A549 (cell line): ENCODE measurements at regions not wholly inside any gene's neighbourhood (a gene's known extent, or its start where the extent isn't known, plus 50 kb on each side); places are given as distances from the start of the nearest gene placed in this dataset.

Experiments
- CBX2 ChIP-seq: fragments of 200-600 bp; sonication (generic); IDR thresholded peaks from 2 replicates; pipeline ENCODE4 v1.6.1; 2016; ENCODE audit warnings: low read depth, mild to moderate bottlenecking, borderline replicate concordance
- CHD2 ChIP-seq: fragments of 150-350 bp; IDR thresholded peaks from 2 replicates; pipeline ENCODE4 v1.6.1; 2014; ENCODE audit warnings: low read length; ENCODE audit not compliant: partially characterized antibody
- CHD4 ChIP-seq: fragments of 200-600 bp; sonication (generic); IDR thresholded peaks from 2 replicates; pipeline ENCODE4 v1.6.1; 2016; ENCODE audit warnings: antibody characterized with exemption, mild to moderate bottlenecking, borderline replicate concordance
- ESRRA ChIP-seq: fragments of 150-350 bp; IDR thresholded peaks from 2 replicates; pipeline ENCODE4 v1.6.1; 2014; ENCODE audit warnings: mild to moderate bottlenecking, low read length, borderline replicate concordance
- MAFK ChIP-seq: fragments of 450-650 bp; IDR thresholded peaks from 2 replicates; pipeline ENCODE4 v1.6.1; 2014; ENCODE audit not compliant: partially characterized antibody
- POLR2A ChIP-seq: IDR thresholded peaks from 2 replicates; pipeline ENCODE4 v1.6.1; 2012; ENCODE audit warnings: mild to moderate bottlenecking, low read length
- RFX5 ChIP-seq: fragments of 450-650 bp; IDR thresholded peaks from 2 replicates; pipeline ENCODE4 v1.7.1; 2014; ENCODE audit warnings: antibody characterized with exemption, mild to moderate bottlenecking, moderate library complexity
- SMC3 ChIP-seq: fragments of >200 bp; sonication (Bioruptor Twin); formaldehyde crosslinking; IDR thresholded peaks from 3 replicates; pipeline ENCODE4 v1.6.1; 2018; ENCODE audit warnings: inconsistent platforms
- SREBF2 ChIP-seq: fragments of 450-650 bp; IDR thresholded peaks from 2 replicates; pipeline ENCODE4 v1.6.1; 2014; ENCODE audit warnings: mild to moderate bottlenecking, moderate library complexity
- ZNF302 ChIP-seq: fragments of 250-450 bp; sonication (Bioruptor Pico); IDR thresholded peaks from 2 replicates; pipeline ENCODE4 v1.9.0; 2021; ENCODE audit warnings: inconsistent platforms, mild to moderate bottlenecking, moderate library complexity
- TF ChIP-seq, protein P1 (sequence below): fragments of 200-600 bp; sonication (generic); IDR thresholded peaks from 2 replicates; pipeline ENCODE4 v1.6.1; 2016; ENCODE audit warnings: antibody characterized with exemption, mild to moderate bottlenecking, moderate library complexity
- TF ChIP-seq, protein P2 (sequence below): fragments of 450-650 bp; IDR thresholded peaks from 2 replicates; pipeline ENCODE4 v1.6.1; 2014; ENCODE audit warnings: antibody characterized with exemption
- TF ChIP-seq, protein P3 (sequence below): fragments of >200 bp; sonication (Bioruptor Twin); formaldehyde crosslinking; IDR thresholded peaks from 3 replicates; pipeline ENCODE4 v1.5.1; 2016
- TF ChIP-seq, protein P4 (sequence below): IDR thresholded peaks from 2 replicates; pipeline ENCODE4 v1.6.1; 2012

DNA sequence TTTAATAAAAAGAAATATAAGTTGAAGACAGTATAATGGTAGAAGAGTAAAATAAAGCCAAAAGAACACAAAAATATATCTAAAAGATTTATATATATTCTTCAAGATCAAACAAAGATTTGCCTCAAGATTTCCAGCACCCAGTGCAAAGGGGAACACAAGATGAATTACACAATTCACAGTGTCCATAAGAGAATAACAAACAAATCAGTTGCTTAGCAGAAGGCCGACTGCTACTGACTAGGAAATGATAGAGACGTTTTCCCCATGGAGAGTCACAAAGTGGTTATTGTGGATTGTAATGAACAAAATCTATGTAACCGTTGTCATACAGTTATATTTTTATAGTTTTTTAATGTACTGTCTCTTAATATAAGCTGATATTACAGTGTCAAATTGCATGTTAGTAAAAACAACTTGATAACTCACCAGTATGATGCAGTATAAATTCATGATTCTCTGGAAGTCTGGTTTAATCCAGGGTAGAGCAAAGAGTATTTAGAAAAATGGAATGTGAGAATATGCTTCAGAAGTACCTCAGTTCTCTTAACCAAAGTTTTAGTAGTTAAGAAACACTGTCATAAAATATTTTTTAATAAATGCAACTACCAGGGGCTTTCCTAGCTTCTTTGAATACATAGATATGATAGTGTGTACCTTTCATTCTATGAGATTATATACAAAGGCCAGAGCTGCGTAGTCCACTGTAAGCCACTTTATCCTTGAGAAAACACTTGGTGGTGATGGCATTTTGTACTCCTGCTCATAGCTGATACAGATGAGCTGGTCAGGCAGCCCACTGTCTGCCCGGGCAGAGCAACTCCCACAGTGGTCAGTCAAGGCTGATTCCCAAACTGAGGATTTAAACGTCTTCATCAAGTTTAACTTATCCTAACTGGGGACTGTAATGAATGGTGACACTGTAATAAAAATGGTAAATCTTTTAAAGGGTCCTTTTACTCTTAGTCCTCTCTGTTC, 180.5 kb upstream of the DTNA start:
- TF ChIP-seq CBX2 = no peak
- TF ChIP-seq, protein P1, sequence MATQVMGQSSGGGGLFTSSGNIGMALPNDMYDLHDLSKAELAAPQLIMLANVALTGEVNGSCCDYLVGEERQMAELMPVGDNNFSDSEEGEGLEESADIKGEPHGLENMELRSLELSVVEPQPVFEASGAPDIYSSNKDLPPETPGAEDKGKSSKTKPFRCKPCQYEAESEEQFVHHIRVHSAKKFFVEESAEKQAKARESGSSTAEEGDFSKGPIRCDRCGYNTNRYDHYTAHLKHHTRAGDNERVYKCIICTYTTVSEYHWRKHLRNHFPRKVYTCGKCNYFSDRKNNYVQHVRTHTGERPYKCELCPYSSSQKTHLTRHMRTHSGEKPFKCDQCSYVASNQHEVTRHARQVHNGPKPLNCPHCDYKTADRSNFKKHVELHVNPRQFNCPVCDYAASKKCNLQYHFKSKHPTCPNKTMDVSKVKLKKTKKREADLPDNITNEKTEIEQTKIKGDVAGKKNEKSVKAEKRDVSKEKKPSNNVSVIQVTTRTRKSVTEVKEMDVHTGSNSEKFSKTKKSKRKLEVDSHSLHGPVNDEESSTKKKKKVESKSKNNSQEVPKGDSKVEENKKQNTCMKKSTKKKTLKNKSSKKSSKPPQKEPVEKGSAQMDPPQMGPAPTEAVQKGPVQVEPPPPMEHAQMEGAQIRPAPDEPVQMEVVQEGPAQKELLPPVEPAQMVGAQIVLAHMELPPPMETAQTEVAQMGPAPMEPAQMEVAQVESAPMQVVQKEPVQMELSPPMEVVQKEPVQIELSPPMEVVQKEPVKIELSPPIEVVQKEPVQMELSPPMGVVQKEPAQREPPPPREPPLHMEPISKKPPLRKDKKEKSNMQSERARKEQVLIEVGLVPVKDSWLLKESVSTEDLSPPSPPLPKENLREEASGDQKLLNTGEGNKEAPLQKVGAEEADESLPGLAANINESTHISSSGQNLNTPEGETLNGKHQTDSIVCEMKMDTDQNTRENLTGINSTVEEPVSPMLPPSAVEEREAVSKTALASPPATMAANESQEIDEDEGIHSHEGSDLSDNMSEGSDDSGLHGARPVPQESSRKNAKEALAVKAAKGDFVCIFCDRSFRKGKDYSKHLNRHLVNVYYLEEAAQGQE = no peak
- TF ChIP-seq, protein P2, sequence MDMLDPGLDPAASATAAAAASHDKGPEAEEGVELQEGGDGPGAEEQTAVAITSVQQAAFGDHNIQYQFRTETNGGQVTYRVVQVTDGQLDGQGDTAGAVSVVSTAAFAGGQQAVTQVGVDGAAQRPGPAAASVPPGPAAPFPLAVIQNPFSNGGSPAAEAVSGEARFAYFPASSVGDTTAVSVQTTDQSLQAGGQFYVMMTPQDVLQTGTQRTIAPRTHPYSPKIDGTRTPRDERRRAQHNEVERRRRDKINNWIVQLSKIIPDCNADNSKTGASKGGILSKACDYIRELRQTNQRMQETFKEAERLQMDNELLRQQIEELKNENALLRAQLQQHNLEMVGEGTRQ = no peak
- no peak for TF ChIP-seq POLR2A
- TF ChIP-seq, protein P3, sequence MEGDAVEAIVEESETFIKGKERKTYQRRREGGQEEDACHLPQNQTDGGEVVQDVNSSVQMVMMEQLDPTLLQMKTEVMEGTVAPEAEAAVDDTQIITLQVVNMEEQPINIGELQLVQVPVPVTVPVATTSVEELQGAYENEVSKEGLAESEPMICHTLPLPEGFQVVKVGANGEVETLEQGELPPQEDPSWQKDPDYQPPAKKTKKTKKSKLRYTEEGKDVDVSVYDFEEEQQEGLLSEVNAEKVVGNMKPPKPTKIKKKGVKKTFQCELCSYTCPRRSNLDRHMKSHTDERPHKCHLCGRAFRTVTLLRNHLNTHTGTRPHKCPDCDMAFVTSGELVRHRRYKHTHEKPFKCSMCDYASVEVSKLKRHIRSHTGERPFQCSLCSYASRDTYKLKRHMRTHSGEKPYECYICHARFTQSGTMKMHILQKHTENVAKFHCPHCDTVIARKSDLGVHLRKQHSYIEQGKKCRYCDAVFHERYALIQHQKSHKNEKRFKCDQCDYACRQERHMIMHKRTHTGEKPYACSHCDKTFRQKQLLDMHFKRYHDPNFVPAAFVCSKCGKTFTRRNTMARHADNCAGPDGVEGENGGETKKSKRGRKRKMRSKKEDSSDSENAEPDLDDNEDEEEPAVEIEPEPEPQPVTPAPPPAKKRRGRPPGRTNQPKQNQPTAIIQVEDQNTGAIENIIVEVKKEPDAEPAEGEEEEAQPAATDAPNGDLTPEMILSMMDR = no peak
- no peak for TF ChIP-seq RFX5
- no peak for TF ChIP-seq CHD2
- TF ChIP-seq ZNF302 (CRISPR knock-in tag) = no peak
- TF ChIP-seq ESRRA = no peak
- no peak for TF ChIP-seq SMC3
- TF ChIP-seq, protein P4, sequence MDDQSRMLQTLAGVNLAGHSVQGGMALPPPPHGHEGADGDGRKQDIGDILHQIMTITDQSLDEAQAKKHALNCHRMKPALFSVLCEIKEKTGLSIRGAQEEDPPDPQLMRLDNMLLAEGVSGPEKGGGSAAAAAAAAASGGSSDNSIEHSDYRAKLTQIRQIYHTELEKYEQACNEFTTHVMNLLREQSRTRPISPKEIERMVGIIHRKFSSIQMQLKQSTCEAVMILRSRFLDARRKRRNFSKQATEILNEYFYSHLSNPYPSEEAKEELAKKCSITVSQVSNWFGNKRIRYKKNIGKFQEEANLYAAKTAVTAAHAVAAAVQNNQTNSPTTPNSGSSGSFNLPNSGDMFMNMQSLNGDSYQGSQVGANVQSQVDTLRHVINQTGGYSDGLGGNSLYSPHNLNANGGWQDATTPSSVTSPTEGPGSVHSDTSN = no peak
- TF ChIP-seq MAFK = no peak
- TF ChIP-seq CHD4 = no peak
- TF ChIP-seq SREBF2 = no peak
